BLaER1 (cell line): ENCODE measurements at regions not wholly inside any gene's neighbourhood (a gene's known extent, or its start where the extent isn't known, plus 50 kb on each side); places are given as distances from the start of the nearest gene placed in this dataset.
"Not testable (repeated sequence)": the region's sequence is repeated elsewhere in the genome, so short reads cannot be mapped to it uniquely, and the experiment has no call there.

Source experiments
- H3K27ac ChIP-seq: shearing (Covaris generic); formaldehyde crosslinking; 2 replicates; pipeline ENCODE4 v1.8.1; 2022
- H3K27me3 ChIP-seq: shearing (Covaris generic); formaldehyde crosslinking; 2 replicates; pipeline ENCODE4 v1.8.1; 2022
- H3K36me3 ChIP-seq: shearing (Covaris generic); formaldehyde crosslinking; 2 replicates; pipeline ENCODE4 v1.8.1; 2022
- H3K4me1 ChIP-seq: shearing (Covaris generic); formaldehyde crosslinking; 2 replicates; pipeline ENCODE4 v1.8.1; 2022
- H3K4me2 ChIP-seq: shearing (Covaris generic); formaldehyde crosslinking; 2 replicates; pipeline ENCODE4 v1.8.1; 2022
- H3K4me3 ChIP-seq: shearing (Covaris generic); formaldehyde crosslinking; 2 replicates; pipeline ENCODE4 v1.8.1; 2022
- H3K9ac ChIP-seq: shearing (Covaris generic); formaldehyde crosslinking; 2 replicates; pipeline ENCODE4 v1.8.1; 2022
- H3K9me3 ChIP-seq: shearing (Covaris generic); formaldehyde crosslinking; 2 replicates; pipeline ENCODE4 v1.8.1; 2022
- H4K20me1 ChIP-seq: shearing (Covaris generic); formaldehyde crosslinking; 2 replicates; pipeline ENCODE4 v1.8.1; 2022
- Cebpa-rat ChIP-seq: shearing (Covaris generic); IDR thresholded peaks from 2 replicates; pipeline ENCODE4 v1.8.1; 2022

GRCh38 chr5:21419383-21419782, 1431.4 kb upstream of the CDH18 start:
- H3K36me3 ChIP-seq, result no peaks in the 10 kb centered on the region
- TF ChIP-seq Cebpa-rat, result no peak
- no peak overlapping the region for H3K9ac ChIP-seq
- no peaks in the 10 kb centered on the region for H3K4me1 ChIP-seq
- no peaks in the 10 kb centered on the region for H3K27me3 ChIP-seq
- no peak overlapping the region for H3K4me3 ChIP-seq
- H3K9me3 ChIP-seq, result no peaks in the 10 kb centered on the region
- H3K27ac ChIP-seq, result no peak overlapping the region
- no peak overlapping the region for H3K4me2 ChIP-seq
- no peaks in the 10 kb centered on the region for H4K20me1 ChIP-seq

DNA sequence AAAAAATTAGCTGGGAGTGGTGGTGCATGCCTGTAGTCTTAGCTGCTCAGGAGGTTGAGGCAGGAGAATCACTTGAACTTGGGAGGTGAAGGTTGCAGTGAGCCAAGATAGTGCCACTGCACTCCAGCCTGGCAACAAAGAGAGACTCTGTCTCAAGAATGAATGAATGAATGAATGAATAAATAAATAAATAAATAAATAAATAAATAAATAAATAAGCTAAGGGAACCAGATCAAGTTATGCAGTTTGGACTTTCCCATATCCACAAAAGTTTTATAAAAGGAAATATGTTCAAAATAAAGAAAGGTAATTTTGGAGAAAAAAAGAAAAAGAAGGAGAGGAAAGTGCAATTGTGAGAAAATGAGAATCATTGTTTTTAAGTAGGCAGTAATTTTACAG, 1414.1 kb upstream of the CDH18 start:
- not testable (repeated sequence) for H4K20me1 ChIP-seq, H3K9me3 ChIP-seq, H3K27me3 ChIP-seq, H3K27ac ChIP-seq, H3K9ac ChIP-seq, H3K4me2 ChIP-seq, H3K36me3 ChIP-seq, H3K4me1 ChIP-seq, H3K4me3 ChIP-seq

DNA sequence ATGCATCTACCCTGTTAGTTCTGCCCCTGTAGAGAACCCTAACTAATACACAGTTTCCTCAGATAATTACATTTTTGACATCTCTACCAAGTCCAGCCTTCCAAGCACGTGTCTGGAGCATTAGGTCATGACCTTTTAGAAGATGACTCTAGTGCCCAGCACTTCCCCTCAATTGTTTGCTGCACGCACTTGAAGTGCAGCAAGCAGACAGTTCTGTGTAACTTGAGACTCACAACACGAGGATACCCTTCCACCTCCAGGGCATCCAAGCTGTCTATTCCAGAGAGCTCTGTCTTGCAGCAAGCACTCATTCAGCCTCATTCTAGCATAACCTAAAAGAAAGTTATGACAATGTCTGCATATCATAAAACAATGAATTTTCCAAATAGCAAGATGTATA, 1410.5 kb upstream of the CDH18 start:
- no peaks in the 10 kb centered on the region for H3K9me3 ChIP-seq
- H3K4me1 ChIP-seq, result no peaks in the 10 kb centered on the region
- H3K9ac ChIP-seq, result no peak overlapping the region
- no peak for TF ChIP-seq Cebpa-rat
- H3K27ac ChIP-seq, result no peak overlapping the region
- H4K20me1 ChIP-seq, result no peaks in the 10 kb centered on the region
- no peak overlapping the region for H3K4me2 ChIP-seq
- no peak overlapping the region for H3K4me3 ChIP-seq
- H3K27me3 ChIP-seq, result no peaks in the 10 kb centered on the region
- no peaks in the 10 kb centered on the region for H3K36me3 ChIP-seq

DNA sequence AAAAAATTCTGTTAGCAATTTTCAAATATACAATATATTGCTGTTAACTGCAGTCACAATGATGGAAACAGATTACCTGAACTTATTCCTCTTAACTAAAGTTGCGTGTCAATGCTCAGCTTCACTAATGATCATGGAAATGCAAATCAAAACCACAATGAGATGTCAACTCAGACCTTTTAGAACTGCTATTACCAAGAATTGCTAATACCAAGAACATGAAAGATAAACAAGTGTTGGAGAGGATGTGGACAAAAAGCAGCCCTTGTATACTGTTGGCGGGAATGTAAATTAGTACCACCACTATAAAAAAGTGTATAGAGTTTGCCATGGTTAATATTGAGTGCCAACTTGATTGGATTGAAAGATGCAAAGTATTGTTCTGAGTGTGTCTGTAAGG, 1409.7 kb upstream of the CDH18 start:
- no peaks in the 10 kb centered on the region for H4K20me1 ChIP-seq
- H3K9ac ChIP-seq, result no peak overlapping the region
- H3K9me3 ChIP-seq, result no peaks in the 10 kb centered on the region
- H3K27ac ChIP-seq, result no peak overlapping the region
- no peak overlapping the region for H3K4me2 ChIP-seq
- no peaks in the 10 kb centered on the region for H3K4me1 ChIP-seq
- TF ChIP-seq Cebpa-rat, result no peak
- H3K4me3 ChIP-seq, result no peak overlapping the region
- H3K27me3 ChIP-seq, result no peaks in the 10 kb centered on the region
- H3K36me3 ChIP-seq, result no peaks in the 10 kb centered on the region

DNA sequence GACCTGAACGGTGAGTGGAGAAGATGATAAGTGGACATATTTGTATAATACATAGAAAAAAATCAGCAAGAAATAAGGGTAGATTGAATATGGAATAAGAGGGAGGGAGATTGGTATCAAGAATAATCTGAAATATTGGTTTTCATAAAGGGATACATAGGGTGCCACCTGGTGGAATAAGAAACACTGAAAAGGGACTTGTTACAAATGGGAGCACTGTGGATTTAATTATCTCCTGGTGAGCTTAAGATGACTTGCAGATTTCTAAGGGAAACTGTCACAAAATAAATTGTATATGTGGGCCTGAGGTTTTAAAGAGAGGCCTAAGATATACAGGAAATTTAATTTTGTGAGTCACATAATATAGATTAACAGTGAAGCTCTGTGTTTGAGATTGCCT, 1403.5 kb upstream of the CDH18 start:
- no peaks in the 10 kb centered on the region for H3K9me3 ChIP-seq
- H3K4me3 ChIP-seq, result no peak overlapping the region
- no peak overlapping the region for H3K4me2 ChIP-seq
- no peaks in the 10 kb centered on the region for H3K4me1 ChIP-seq
- H3K9ac ChIP-seq, result no peak overlapping the region
- TF ChIP-seq Cebpa-rat, result no peak
- no peaks in the 10 kb centered on the region for H3K27me3 ChIP-seq
- no peaks in the 10 kb centered on the region for H3K36me3 ChIP-seq
- H3K27ac ChIP-seq, result no peak overlapping the region
- no peaks in the 10 kb centered on the region for H4K20me1 ChIP-seq

GRCh38 chr5:21360754-21361153, 1372.8 kb upstream of the CDH18 start:
- not testable (repeated sequence) for H3K36me3 ChIP-seq, H3K4me2 ChIP-seq, H3K4me1 ChIP-seq, H4K20me1 ChIP-seq, H3K9me3 ChIP-seq, H3K27ac ChIP-seq, H3K9ac ChIP-seq, H3K4me3 ChIP-seq, H3K27me3 ChIP-seq

DNA sequence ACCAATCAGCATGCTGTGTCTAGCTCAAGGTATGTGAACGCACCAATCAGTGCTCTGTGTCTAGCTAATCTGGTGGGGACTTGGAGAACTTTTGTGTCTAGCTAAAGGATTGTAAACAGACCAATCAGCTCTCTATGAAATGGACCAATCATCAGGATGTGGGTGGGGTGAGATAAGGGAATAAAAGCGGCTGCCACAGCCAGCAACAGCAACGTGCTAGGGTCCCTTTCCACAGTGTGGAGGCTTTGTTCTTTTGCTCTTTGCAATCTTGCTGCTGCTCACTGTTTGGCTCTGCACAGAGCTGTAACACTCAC, 1353.9 kb upstream of the CDH18 start:
- not testable (repeated sequence) for H3K36me3 ChIP-seq, H3K4me1 ChIP-seq, H3K9ac ChIP-seq, H3K27ac ChIP-seq, H3K9me3 ChIP-seq, H3K27me3 ChIP-seq, H3K4me3 ChIP-seq, H3K4me2 ChIP-seq, H4K20me1 ChIP-seq

- H3K4me3 ChIP-seq, H3K27me3 ChIP-seq, H3K4me1 ChIP-seq, H3K36me3 ChIP-seq, H3K9me3 ChIP-seq, H3K27ac ChIP-seq, H3K9ac ChIP-seq, H3K4me2 ChIP-seq, H4K20me1 ChIP-seq: not testable (repeated sequence)
Observed at GRCh38 chr5:21341203-21341947, 1353.4 kb upstream of the CDH18 start.

DNA sequence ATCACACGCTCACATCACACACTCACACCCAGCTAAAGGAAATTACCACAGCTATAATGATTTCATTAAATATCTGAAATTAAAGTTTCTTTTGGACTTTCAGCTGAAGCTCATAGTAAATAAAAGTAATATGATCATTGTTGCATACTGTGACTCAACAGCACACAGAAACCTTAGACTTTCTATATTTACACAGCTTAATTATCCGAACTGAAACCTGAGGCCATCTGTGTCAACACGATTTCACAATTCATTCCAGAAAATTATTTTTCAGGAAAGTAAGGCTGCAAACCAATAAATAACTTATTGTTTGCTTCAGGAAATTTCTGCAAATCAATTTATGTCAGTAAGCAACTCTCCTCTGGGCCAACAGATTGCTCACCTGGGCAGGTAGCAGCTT, 1352.2 kb upstream of the CDH18 start:
- not testable (repeated sequence) for H4K20me1 ChIP-seq, H3K4me3 ChIP-seq, H3K36me3 ChIP-seq, H3K27me3 ChIP-seq, H3K9ac ChIP-seq, H3K27ac ChIP-seq, H3K4me1 ChIP-seq, H3K9me3 ChIP-seq, H3K4me2 ChIP-seq

GRCh38 chr5:21336478-21336877, 1348.5 kb upstream of the CDH18 start:
- not testable (repeated sequence) for H3K9ac ChIP-seq, H3K9me3 ChIP-seq, H3K4me2 ChIP-seq, H3K27me3 ChIP-seq, H3K4me3 ChIP-seq, H3K36me3 ChIP-seq, H3K4me1 ChIP-seq, H3K27ac ChIP-seq, H4K20me1 ChIP-seq

DNA sequence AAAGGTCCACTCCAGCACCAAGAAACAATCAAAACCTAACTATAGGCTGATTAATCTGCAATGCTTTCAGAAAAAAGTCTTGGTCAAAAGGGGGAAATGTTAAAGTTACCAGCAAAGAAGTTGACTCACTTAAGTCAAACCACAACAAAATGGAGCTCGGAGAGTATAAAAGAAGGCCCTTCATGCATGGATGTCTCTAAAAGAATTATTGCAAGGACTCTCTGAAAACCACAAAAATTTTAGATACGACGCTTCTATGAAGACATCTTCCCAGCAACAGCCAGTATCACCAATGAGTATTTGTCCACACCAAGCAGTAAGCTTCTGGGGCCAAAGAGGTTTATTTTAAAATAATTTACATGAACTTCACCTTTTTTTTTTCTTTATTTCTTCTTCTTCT, 1327.4 kb upstream of the CDH18 start:
- not testable (repeated sequence) for H3K27ac ChIP-seq, H3K9me3 ChIP-seq, H3K9ac ChIP-seq, H3K27me3 ChIP-seq, H3K4me3 ChIP-seq, H3K36me3 ChIP-seq, H4K20me1 ChIP-seq, H3K4me2 ChIP-seq, H3K4me1 ChIP-seq

DNA sequence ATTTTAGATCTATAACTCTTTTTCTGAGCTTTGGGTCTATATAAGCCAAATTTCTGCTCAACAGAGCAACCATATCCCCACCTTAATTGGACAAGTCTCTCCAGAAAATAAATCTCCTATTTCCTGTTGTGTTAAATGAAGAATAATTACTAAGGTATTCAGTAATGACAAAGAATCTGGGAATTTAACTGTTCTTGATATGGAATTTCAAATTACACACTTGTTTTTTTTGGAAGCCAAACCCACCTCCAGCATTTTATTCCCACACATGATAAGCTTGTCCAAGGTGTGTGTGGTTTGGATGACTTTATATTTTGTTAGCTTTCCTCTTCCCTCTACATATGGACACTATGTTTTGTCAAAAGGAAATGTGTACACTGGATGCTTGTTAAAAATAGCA, 1313.2 kb upstream of the CDH18 start:
- not testable (repeated sequence) for H3K4me2 ChIP-seq, H3K36me3 ChIP-seq, H3K27me3 ChIP-seq, H3K27ac ChIP-seq, H3K9ac ChIP-seq, H3K9me3 ChIP-seq, H3K4me1 ChIP-seq, H4K20me1 ChIP-seq, H3K4me3 ChIP-seq

GRCh38 chr5:21274361-21274760, 1286.4 kb upstream of the CDH18 start:
- not testable (repeated sequence) for H3K4me1 ChIP-seq, H3K27me3 ChIP-seq, H3K36me3 ChIP-seq, H3K9ac ChIP-seq, H3K4me2 ChIP-seq, H3K9me3 ChIP-seq, H3K4me3 ChIP-seq, H3K27ac ChIP-seq, H4K20me1 ChIP-seq
